MM.1S (cell line): ENCODE measurements at regions not wholly inside any gene's neighbourhood (a gene's known extent, or its start where the extent isn't known, plus 50 kb on each side); places are given as distances from the start of the nearest gene placed in this dataset.

Experiments
- DNase-seq: peaks from one replicate; pipeline ENCODE4 v3.0.0-alpha.2; 2015
- H2AFZ ChIP-seq: fragments of 300-600 bp; sonication (generic); 2 replicates; pipeline ENCODE4 v1.6.0; 2016; ENCODE audit warnings: antibody characterized with exemption, low read length
- H3F3A ChIP-seq: fragments of 300-600 bp; sonication (generic); 2 replicates; pipeline ENCODE4 v1.6.1; 2016; ENCODE audit warnings: mild to moderate bottlenecking, antibody characterized with exemption, low read length, moderate library complexity, mixed read lengths; ENCODE audit not compliant: insufficient read depth
- H3K27ac ChIP-seq: fragments of 300-600 bp; sonication (generic); 2 replicates; pipeline ENCODE4 v1.5.1; 2016; ENCODE audit warnings: mild to moderate bottlenecking, low read length
- H3K27me3 ChIP-seq: fragments of 300-600 bp; sonication (generic); replicated peaks from 2 replicates; pipeline ENCODE4 v1.6.0; 2016; ENCODE audit warnings: low read length; ENCODE audit not compliant: insufficient read depth
- H3K36me3 ChIP-seq: fragments of 300-600 bp; sonication (generic); replicated peaks from 2 replicates; pipeline ENCODE4 v1.6.1; 2016; ENCODE audit warnings: mild to moderate bottlenecking, low read length, mixed read lengths; ENCODE audit not compliant: insufficient read depth
- H3K4me1 ChIP-seq: fragments of 300-600 bp; sonication (generic); 2 replicates; pipeline ENCODE4 v1.6.1; 2016; ENCODE audit warnings: low read length, mixed read lengths
- H3K4me2 ChIP-seq: fragments of 300-600 bp; sonication (generic); 2 replicates; pipeline ENCODE4 v1.6.0; 2016; ENCODE audit warnings: low read depth, low read length
- H3K4me3 ChIP-seq: fragments of 300-600 bp; sonication (generic); 2 replicates; pipeline ENCODE4 v1.5.1; 2016; ENCODE audit warnings: low read length, mixed read lengths
- H3K79me2 ChIP-seq: fragments of 300-600 bp; sonication (generic); 2 replicates; pipeline ENCODE4 v1.6.1; 2016; ENCODE audit warnings: mixed run types, low read length, mixed read lengths
- H3K9ac ChIP-seq: fragments of 300-600 bp; sonication (generic); 2 replicates; pipeline ENCODE4 v1.6.1; 2016; ENCODE audit warnings: low read length, mixed read lengths
- H3K9me2 ChIP-seq: fragments of 300-600 bp; sonication (generic); replicated peaks from 2 replicates; pipeline ENCODE4 v1.6.1; 2016; ENCODE audit warnings: mild to moderate bottlenecking, low read length, mixed read lengths; ENCODE audit not compliant: insufficient read depth
- H3K9me3 ChIP-seq: fragments of 300-600 bp; sonication (generic); replicated peaks from 2 replicates; pipeline ENCODE4 v1.6.1; 2016; ENCODE audit warnings: mild to moderate bottlenecking, low read length, mixed read lengths; ENCODE audit not compliant: insufficient read depth
- H4K20me1 ChIP-seq: fragments of 300-600 bp; sonication (generic); 2 replicates; pipeline ENCODE4 v1.6.1; 2016; ENCODE audit warnings: mild to moderate bottlenecking, low read length, moderate library complexity, mixed read lengths; ENCODE audit not compliant: insufficient read depth
- CTCF ChIP-seq: fragments of 300-600 bp; sonication (generic); IDR thresholded peaks from 2 replicates; pipeline ENCODE4 v1.5.1; 2016; ENCODE audit warnings: antibody characterized with exemption, low read length, mixed read lengths
- EZH2 ChIP-seq: fragments of 300-600 bp; sonication (generic); optimal IDR thresholded peaks from 2 replicates; pipeline ENCODE3; 2017; ENCODE audit warnings: low read depth, mild to moderate bottlenecking, antibody characterized with exemption, low read length, mixed read lengths
- EZH2phosphoT487 ChIP-seq: fragments of 300-600 bp; sonication (generic); IDR thresholded peaks from 2 replicates; pipeline ENCODE4 v1.6.1; 2018; ENCODE audit warnings: antibody characterized with exemption, low read length

GRCh38 chr13:40447857-40448256, 218.6 kb downstream of the FOXO1 start:
- Histone ChIP-seq H3F3A (no peaks in the 10 kb centered on the region), H3K79me2 (no peaks in the 10 kb centered on the region), H3K9ac (no peak overlapping the region), H3K36me3 (no peaks in the 10 kb centered on the region), H4K20me1 (no peaks in the 10 kb centered on the region), H3K27ac (no peak overlapping the region), H3K9me3 (no peaks in the 10 kb centered on the region), H2AFZ (no peak overlapping the region), H3K4me2 (no peak overlapping the region), H3K27me3 (no peaks in the 10 kb centered on the region), H3K4me1 (no peaks in the 10 kb centered on the region), H3K9me2 (no peaks in the 10 kb centered on the region), H3K4me3 (no peak overlapping the region)
- DNase-seq, result no peak
- TF ChIP-seq EZH2phosphoT487, result no peak
- TF ChIP-seq CTCF, result no peak

- Histone ChIP-seq H3K79me2 (no peaks in the 10 kb centered on the region), H3K4me2 (no peak overlapping the region), H3K36me3 (no peaks in the 10 kb centered on the region), H3K27me3 (no peaks in the 10 kb centered on the region), H3K4me3 (no peak overlapping the region), H3K9me3 (no peaks in the 10 kb centered on the region), H3F3A (no peaks in the 10 kb centered on the region), H3K9ac (no peak overlapping the region), H3K27ac (no peak overlapping the region), H3K9me2 (no peaks in the 10 kb centered on the region), H4K20me1 (no peaks in the 10 kb centered on the region), H3K4me1 (no peaks in the 10 kb centered on the region), H2AFZ (no peak overlapping the region)
- no peak for DNase-seq
- TF ChIP-seq EZH2phosphoT487, result no peak
- TF ChIP-seq EZH2, result no peak
- no peak for TF ChIP-seq CTCF
Measured at GRCh38 chr13:40452038-40452666, 214.3 kb downstream of the FOXO1 start.

DNA sequence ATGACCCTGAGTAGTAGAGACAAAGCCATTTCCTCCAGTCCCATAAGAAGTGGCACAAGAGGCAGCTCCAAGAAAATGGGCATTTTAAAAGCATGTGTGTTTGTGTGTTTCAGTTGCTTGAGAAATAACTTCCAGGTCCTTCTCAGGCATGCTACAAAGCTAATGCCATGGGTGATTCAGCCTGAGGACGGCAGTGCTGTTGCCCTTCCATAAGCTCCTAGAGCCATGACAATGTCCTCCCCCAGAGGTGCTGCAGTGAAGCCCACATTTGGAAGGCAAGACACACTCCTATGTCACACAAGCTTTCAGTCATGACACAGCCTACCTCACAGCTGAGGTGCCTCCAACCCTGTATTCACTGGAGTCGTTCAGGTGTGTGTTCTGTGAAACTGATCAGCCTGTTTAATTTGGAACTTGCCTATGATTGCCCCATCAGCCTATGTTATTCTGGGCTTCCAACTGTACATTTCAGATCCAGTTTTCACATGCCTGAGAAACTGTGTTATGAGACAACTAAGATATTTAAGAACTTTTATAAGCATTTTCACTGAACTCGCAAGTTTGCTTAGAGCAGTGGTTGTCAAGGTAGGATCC, 213.6 kb downstream of the FOXO1 start:
- no peak overlapping the region for H3K9ac ChIP-seq

More for the DNA sequence above, 213.6 kb downstream of the FOXO1 start:
- TF ChIP-seq EZH2phosphoT487 (no peak), EZH2 (no peak), CTCF (no peak)
- no peaks in the 10 kb centered on the region for H3K9me3 ChIP-seq
- H3K4me1 ChIP-seq, result no peaks in the 10 kb centered on the region
- DNase-seq, result no peak
- H3K79me2 ChIP-seq, result no peaks in the 10 kb centered on the region
- no peak overlapping the region for H3K4me3 ChIP-seq
- no peaks in the 10 kb centered on the region for H3F3A ChIP-seq
- H3K9me2 ChIP-seq, result no peaks in the 10 kb centered on the region
- H3K27me3 ChIP-seq, result no peaks in the 10 kb centered on the region
- no peak overlapping the region for H2AFZ ChIP-seq
- H3K27ac ChIP-seq, result no peak overlapping the region
- no peaks in the 10 kb centered on the region for H3K36me3 ChIP-seq
- H3K4me2 ChIP-seq, result no peak overlapping the region
- no peaks in the 10 kb centered on the region for H4K20me1 ChIP-seq
